Esophagus squamous epithelium (tissue), 5 donors: ENCODE measurements at regions not wholly inside any gene's neighbourhood (a gene's known extent, or its start where the extent isn't known, plus 50 kb on each side); places are given as distances from the start of the nearest gene placed in this dataset.
A peak's percentile ranks its signal among the peaks of the same experiment; 100 is the strongest.

Experiments
- DNase-seq: peaks from one replicate; lab custom pipeline; 2025; lab: John Stamatoyannopoulos, UW
- H3K27ac ChIP-seq, 4 donors: fragments of 200-600 bp; sonication (generic); one replicate each; pipeline ENCODE4 v1.5.1; 2016 to 2019; ENCODE audit warnings: mild to moderate bottlenecking in 1 of 4
- H3K27me3 ChIP-seq, 4 donors: fragments of 200-600 bp; sonication (generic); 1 replicate in 3 of 4; 2 replicates in 1 of 4; pipeline versions ENCODE4 v1.5.1 to v1.6.0; 2017 to 2021; ENCODE audit warnings: antibody characterized with exemption in 1 of 4
- H3K36me3 ChIP-seq, 3 donors: fragments of 200-600 bp; sonication (generic); one replicate each; pipeline ENCODE4 v1.5.1; 2016 to 2019
- H3K4me1 ChIP-seq, 3 donors: fragments of 200-600 bp; sonication (generic); one replicate each; pipeline ENCODE4 v1.5.1; 2017 to 2019
- H3K4me3 ChIP-seq, 4 donors: fragments of 200-600 bp; sonication (generic); 1 replicate in 3 of 4; 2 replicates in 1 of 4; pipeline ENCODE4 v1.5.1; 2016 to 2019; ENCODE audit warnings: mild to moderate bottlenecking in 2 of 4, moderate library complexity in 1 of 4
- H3K9me3 ChIP-seq, 3 donors: fragments of 200-600 bp; sonication (generic); one replicate each; pipeline ENCODE4 v1.5.1; 2016 to 2019
- POLR2A ChIP-seq, 4 donors: fragments of 450-650 bp; IDR thresholded peaks; one replicate each; pipeline ENCODE4 v1.6.1; 2017; ENCODE audit warnings: antibody characterized with exemption in 4 of 4, mild to moderate bottlenecking in 4 of 4, moderate library complexity in 3 of 4
- WGBS, 2 donors: methylation state at CpG; one replicate each; pipeline ENCODE4 v1.1.5; 2018; 5-methylcytosine and 5-hydroxymethylcytosine counted together
- intact Hi-C: fragments of 100-400 bp; cut with DNase I; formaldehyde crosslinking; loops from one replicate; pipeline ENCODE4 v1.15.0; 2022
- TF ChIP-seq, protein P1 (sequence below), 6 experiments: fragments of 450-650 bp in 4 of 6; fragments of 200-600 bp in 2 of 6; sonication (generic) in 2 of 6; IDR thresholded peaks; one replicate each; pipeline ENCODE4 v1.5.1; 2016 to 2019; ENCODE audit warnings: antibody characterized with exemption in 6 of 6, mild to moderate bottlenecking in 4 of 6, moderate library complexity in 4 of 6
- donor health status: DM: yes; HTN: yes; CAD: no.

DNA sequence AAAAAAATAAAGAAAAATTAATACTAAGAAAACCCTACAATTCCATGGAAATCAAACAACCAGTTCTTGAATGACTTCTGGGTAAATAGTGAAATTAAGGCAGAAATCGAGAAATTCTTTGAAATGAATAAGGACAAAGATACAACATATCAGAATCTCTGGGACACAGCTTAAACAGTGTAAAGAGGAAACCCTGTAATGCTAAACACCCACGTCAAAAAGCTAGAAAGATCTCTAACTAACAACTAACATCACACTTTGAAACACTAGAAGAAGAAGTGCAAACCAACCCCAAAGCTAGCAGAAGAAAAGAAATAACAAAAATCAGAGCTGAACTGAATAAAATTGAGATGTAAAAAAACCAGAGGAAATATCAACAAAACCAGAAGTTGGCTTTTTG is 114.6 kb upstream of the CD180 start:
- 66 to 72% methylated on average over 2 of the region's 2 CpGs for WGBS, 2 donors
- no peak for DNase-seq
- H3K4me1 ChIP-seq, result peaks cover 4 to 33% (median 16%) of the 10 kb centered on the region in 3 donors
- H3K27ac ChIP-seq, result no peak overlapping the region
- H3K27me3 ChIP-seq, result no peaks in the 10 kb centered on the region
- H3K4me3 ChIP-seq, result no peak overlapping the region
- TF ChIP-seq POLR2A (IDR thresholded peaks at IDR 0.05), result no peak
- TF ChIP-seq, protein P1, sequence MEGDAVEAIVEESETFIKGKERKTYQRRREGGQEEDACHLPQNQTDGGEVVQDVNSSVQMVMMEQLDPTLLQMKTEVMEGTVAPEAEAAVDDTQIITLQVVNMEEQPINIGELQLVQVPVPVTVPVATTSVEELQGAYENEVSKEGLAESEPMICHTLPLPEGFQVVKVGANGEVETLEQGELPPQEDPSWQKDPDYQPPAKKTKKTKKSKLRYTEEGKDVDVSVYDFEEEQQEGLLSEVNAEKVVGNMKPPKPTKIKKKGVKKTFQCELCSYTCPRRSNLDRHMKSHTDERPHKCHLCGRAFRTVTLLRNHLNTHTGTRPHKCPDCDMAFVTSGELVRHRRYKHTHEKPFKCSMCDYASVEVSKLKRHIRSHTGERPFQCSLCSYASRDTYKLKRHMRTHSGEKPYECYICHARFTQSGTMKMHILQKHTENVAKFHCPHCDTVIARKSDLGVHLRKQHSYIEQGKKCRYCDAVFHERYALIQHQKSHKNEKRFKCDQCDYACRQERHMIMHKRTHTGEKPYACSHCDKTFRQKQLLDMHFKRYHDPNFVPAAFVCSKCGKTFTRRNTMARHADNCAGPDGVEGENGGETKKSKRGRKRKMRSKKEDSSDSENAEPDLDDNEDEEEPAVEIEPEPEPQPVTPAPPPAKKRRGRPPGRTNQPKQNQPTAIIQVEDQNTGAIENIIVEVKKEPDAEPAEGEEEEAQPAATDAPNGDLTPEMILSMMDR (IDR thresholded peaks at IDR 0.05), result no peak
- no peaks in the 10 kb centered on the region for H3K36me3 ChIP-seq
- peaks cover 0 to 5% (median 0%) of the 10 kb centered on the region in 3 donors for H3K9me3 ChIP-seq
- intact Hi-C loops, result no loop called here

DNA sequence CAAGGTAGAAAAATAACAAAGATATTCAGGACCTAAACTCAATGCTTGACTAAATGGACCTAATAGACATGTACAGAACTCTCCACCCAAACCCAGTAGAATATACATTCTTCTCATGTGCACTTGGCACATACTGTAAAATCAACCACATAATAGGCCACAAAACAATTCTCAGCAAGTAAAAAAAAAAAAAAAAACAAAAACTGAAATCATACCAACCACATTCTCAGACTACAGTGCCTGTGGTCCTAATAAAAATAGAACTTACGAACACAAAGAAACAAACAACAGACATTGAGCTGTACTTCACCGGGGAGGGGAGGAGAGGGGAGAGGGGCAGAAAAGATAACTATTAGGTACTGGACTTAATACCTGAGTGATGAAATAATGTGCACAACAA is 114.1 kb upstream of the CD180 start:
- Histone ChIP-seq H3K4me3 (no peak overlapping the region), H3K4me1 (peaks cover 5 to 33% (median 18%) of the 10 kb centered on the region in 3 donors), H3K36me3 (no peaks in the 10 kb centered on the region), H3K9me3 (peaks cover 0 to 5% (median 0%) of the 10 kb centered on the region in 3 donors), H3K27me3 (no peaks in the 10 kb centered on the region), H3K27ac (no peak overlapping the region)
- DNase-seq, result no peak
- 81 to 86% methylated on average over 2 of the region's 2 CpGs for WGBS, 2 donors
- intact Hi-C loops, result no loop called here
- TF ChIP-seq, protein P1 (IDR thresholded peaks at IDR 0.05), result no peak
- TF ChIP-seq POLR2A (IDR thresholded peaks at IDR 0.05), result no peak

DNA sequence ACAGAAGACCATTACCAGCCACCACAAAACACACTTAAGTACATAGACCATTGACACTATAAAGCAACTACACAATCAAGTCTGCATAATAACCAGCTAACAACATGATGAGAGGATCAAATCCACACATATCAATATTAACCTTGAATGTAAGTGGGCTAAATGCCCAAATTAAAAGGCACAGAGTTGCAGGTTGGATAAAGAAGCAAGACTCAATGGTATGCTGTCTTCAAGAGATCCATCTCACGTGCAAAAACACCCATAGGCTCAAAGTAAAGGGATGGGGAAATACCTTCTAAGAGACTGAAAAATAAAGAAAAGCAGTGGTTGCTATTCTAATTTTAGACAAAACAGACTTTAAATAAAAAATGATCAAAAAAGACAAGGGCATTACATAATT is 113.6 kb upstream of the CD180 start:
- Histone ChIP-seq H3K27ac (no peak overlapping the region), H3K36me3 (no peaks in the 10 kb centered on the region), H3K27me3 (no peaks in the 10 kb centered on the region), H3K9me3 (peaks cover 0 to 5% (median 0%) of the 10 kb centered on the region in 3 donors), H3K4me3 (no peak overlapping the region), H3K4me1 (peaks cover 5 to 33% (median 19%) of the 10 kb centered on the region in 3 donors)
- WGBS, 2 donors, result 83 to 90% methylated on average over 1 of the region's 1 CpG
- intact Hi-C loops, result no loop called here
- no peak for DNase-seq
- TF ChIP-seq POLR2A (IDR thresholded peaks at IDR 0.05), result no peak
- TF ChIP-seq, protein P1 (IDR thresholded peaks at IDR 0.05), result no peak

DNA sequence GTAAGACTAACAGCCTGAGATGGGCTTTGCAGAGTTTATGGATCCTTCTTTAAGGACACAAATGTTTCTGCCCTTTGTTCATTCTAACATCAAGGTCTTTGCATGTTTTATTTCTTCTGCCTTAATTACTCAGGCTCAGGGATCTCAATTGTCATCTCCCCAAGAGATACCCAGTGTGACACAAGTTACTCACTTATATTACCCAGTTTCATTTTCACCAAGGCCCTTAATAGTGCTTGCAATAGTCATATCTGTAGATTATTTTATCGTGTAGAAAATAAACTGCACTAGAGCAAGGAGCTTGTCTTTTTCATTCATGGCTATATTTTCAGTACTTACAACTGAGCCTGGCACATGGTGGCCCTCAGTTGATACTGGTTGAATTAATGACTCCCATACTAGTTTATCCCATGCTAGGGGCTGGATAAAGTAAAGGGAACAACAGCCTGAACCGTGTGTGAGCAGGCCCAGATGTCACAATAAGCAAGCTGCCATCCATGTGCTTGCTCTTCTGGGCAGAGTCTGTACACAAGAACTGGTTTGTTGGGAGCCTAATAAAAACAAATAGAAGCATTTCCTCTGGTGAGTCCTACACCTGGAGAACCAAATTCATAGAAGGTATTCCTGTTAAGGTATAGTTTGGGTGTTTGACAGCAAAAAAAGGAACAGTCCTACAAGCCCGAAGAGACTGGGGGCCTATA is 112.5 kb upstream of the CD180 start:
- intact Hi-C loops, result no loop called here
- Histone ChIP-seq H3K27ac (no peak overlapping the region), H3K9me3 (peaks cover 0 to 5% (median 0%) of the 10 kb centered on the region in 3 donors), H3K27me3 (no peaks in the 10 kb centered on the region), H3K4me3 (no peak overlapping the region), H3K4me1 (peaks cover 5 to 25% (median 15%) of the 10 kb centered on the region in 3 donors), H3K36me3 (no peaks in the 10 kb centered on the region)
- DNase-seq, result no peak
- WGBS, 2 donors, result 64 to 66% methylated on average over 3 of the region's 3 CpGs
- TF ChIP-seq, protein P1 (IDR thresholded peaks at IDR 0.05), result no peak
- TF ChIP-seq POLR2A (IDR thresholded peaks at IDR 0.05), result no peak

DNA sequence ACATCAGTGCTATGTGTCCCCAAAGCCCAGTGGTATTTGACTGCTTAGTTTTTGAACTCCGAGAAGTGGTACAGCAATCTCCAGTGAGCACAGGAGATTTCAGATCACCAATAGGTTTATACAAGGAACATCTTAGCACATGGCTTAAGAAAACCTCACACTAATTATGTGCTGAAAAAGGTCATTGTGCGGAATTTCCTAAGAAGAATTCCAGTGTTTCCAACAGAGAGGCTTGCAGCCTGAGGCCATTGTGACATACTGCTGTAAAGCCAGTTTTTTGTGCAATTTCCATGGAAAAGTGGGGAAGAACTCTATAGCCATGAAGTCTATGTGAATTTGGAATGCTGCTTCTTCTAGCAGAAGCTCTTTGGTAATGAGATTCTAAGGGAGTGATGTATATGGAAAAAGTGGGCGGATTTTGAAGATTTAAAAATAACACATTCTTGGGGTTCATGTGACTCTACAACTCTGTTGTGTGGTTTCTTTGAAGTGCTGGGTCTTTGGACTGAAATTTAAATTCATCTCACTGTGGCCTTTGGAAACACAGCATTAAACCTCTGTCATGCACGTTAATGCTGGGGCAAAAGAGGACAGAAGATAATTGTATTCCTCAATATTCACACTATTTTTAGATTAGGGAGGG is 110.5 kb upstream of the CD180 start:
- Histone ChIP-seq H3K27me3 (no peaks in the 10 kb centered on the region), H3K4me1 (peaks cover 6 to 38% (median 17%) of the 10 kb centered on the region in 3 donors), H3K9me3 (peaks cover 0 to 5% (median 0%) of the 10 kb centered on the region in 3 donors), H3K4me3 (no peak overlapping the region), H3K27ac (peak overlapping the region in 1 of 4 donors; percentile 86), H3K36me3 (no peaks in the 10 kb centered on the region)
- intact Hi-C loops, result no loop called here
- no peak for DNase-seq
- TF ChIP-seq POLR2A (IDR thresholded peaks at IDR 0.05), result no peak
- TF ChIP-seq, protein P1 (IDR thresholded peaks at IDR 0.05), result no peak
- WGBS, 2 donors, result 65 to 84% methylated on average over 4 of the region's 4 CpGs
